Prostate gland (tissue), 2 donors: ENCODE measurements at regions not wholly inside any gene's neighbourhood (a gene's known extent, or its start where the extent isn't known, plus 50 kb on each side); places are given as distances from the start of the nearest gene placed in this dataset.

ENCODE experiments used
- DNase-seq: peaks from one replicate; pipeline ENCODE4 v3.0.0-alpha.2; 2019; ENCODE audit warnings: low spot score
- H3K27ac ChIP-seq, 2 donors: fragments of 200-600 bp; sonication (generic); 2 replicates each; pipeline ENCODE4 v1.5.1; 2017 to 2019
- H3K27me3 ChIP-seq: fragments of 200-600 bp; sonication (generic); replicated peaks from 2 replicates; pipeline ENCODE4 v1.5.1; 2019; ENCODE audit not compliant: insufficient read depth
- H3K36me3 ChIP-seq, 2 donors: fragments of 200-600 bp; sonication (generic); 1 replicate in 1 of 2; 2 replicates in 1 of 2; pipeline versions ENCODE4 v1.5.1 to v1.8.1; 2017 to 2019
- H3K4me1 ChIP-seq: fragments of 200-600 bp; sonication (generic); replicated peaks from 2 replicates; pipeline ENCODE4 v1.5.1; 2019
- H3K4me3 ChIP-seq, 2 donors: fragments of 200-600 bp; sonication (generic); 2 replicates each; pipeline ENCODE4 v1.5.1; 2017 to 2019
- H3K9me3 ChIP-seq: fragments of 200-600 bp; sonication (generic); 2 replicates; pipeline ENCODE4 v1.5.1; 2017
- CTCF ChIP-seq, 4 experiments: fragments of 200-600 bp in 2 of 4; fragments of 450-650 bp in 2 of 4; sonication (generic) in 2 of 4; IDR thresholded peaks; 1 replicate in 3 of 4; 2 replicates in 1 of 4; pipeline ENCODE4 v1.5.1; 2016 to 2019; ENCODE audit warnings: antibody characterized with exemption in 4 of 4, mild to moderate bottlenecking in 2 of 4, moderate library complexity in 2 of 4
- POLR2A ChIP-seq: fragments of 450-650 bp; IDR thresholded peaks from one replicate; pipeline ENCODE4 v1.6.1; 2016; ENCODE audit warnings: antibody characterized with exemption, mild to moderate bottlenecking
- POLR2AphosphoS5 ChIP-seq: sonication (generic); formaldehyde crosslinking; IDR thresholded peaks from one replicate; pipeline ENCODE4 v1.6.1; 2017; ENCODE audit warnings: antibody characterized with exemption
- WGBS: methylation state at CpG from one replicate; pipeline ENCODE4 v1.1.5; 2018; 5-methylcytosine and 5-hydroxymethylcytosine counted together
- intact Hi-C: fragments of 100-400 bp; cut with DNase I; formaldehyde crosslinking; loops from one replicate; pipeline ENCODE4 v1.14.2; 2022

GRCh38 chrX:95721011-95721410, 963.6 kb upstream of the DIAPH2 start:
- no peaks in the 10 kb centered on the region for H3K36me3 ChIP-seq
- H3K9me3 ChIP-seq = no peaks in the 10 kb centered on the region
- H3K27ac ChIP-seq = no peak overlapping the region
- 60% methylated on average over 4 of the region's 4 CpGs for WGBS
- TF ChIP-seq POLR2A = no peak
- TF ChIP-seq POLR2AphosphoS5 = no peak
- no peak for TF ChIP-seq CTCF (IDR thresholded peaks at IDR 0.05)
- no peaks in the 10 kb centered on the region for H3K27me3 ChIP-seq
- H3K4me3 ChIP-seq = no peak overlapping the region
- no peaks in the 10 kb centered on the region for H3K4me1 ChIP-seq
- intact Hi-C loops = no loop called here
- no peak for DNase-seq

GRCh38 chrX:95728446-95728845, 956.2 kb upstream of the DIAPH2 start:
- no peaks in the 10 kb centered on the region for H3K27me3 ChIP-seq
- no peak for DNase-seq
- no peaks in the 10 kb centered on the region for H3K9me3 ChIP-seq
- no peaks in the 10 kb centered on the region for H3K36me3 ChIP-seq
- no peaks in the 10 kb centered on the region for H3K4me1 ChIP-seq
- WGBS = 64% methylated on average over 1 of the region's 1 CpG
- H3K4me3 ChIP-seq = no peak overlapping the region
- no peak overlapping the region for H3K27ac ChIP-seq
- TF ChIP-seq POLR2AphosphoS5 = no peak
- TF ChIP-seq CTCF (IDR thresholded peaks at IDR 0.05) = no peak
- no peak for TF ChIP-seq POLR2A
- intact Hi-C loops = no loop called here

- Histone ChIP-seq H3K36me3 (no peaks in the 10 kb centered on the region), H3K4me3 (no peak overlapping the region), H3K4me1 (no peaks in the 10 kb centered on the region), H3K27ac (no peak overlapping the region), H3K27me3 (no peaks in the 10 kb centered on the region), H3K9me3 (no peaks in the 10 kb centered on the region)
- whole genome bisulfite sequencing = 61% methylated on average over 3 of the region's 3 CpGs
- intact Hi-C loops = no loop called here
- DNase-seq = no peak
- TF ChIP-seq POLR2A = no peak
- TF ChIP-seq CTCF (IDR thresholded peaks at IDR 0.05) = no peak
- no peak for TF ChIP-seq POLR2AphosphoS5
These were observed 955.2 kb upstream of the DIAPH2 start for GRCh38 chrX:95729401-95729800.

- WGBS = 65% methylated on average over 3 of the region's 3 CpGs
- Histone ChIP-seq H3K4me3 (no peak overlapping the region), H3K36me3 (no peaks in the 10 kb centered on the region), H3K27me3 (no peaks in the 10 kb centered on the region), H3K9me3 (no peaks in the 10 kb centered on the region), H3K4me1 (no peaks in the 10 kb centered on the region), H3K27ac (no peak overlapping the region)
- TF ChIP-seq CTCF (IDR thresholded peaks at IDR 0.05) = no peak
- no peak for TF ChIP-seq POLR2A
- TF ChIP-seq POLR2AphosphoS5 = no peak
- intact Hi-C loops = no loop called here
- no peak for DNase-seq
These were observed 951.2 kb upstream of the DIAPH2 start for GRCh38 chrX:95733426-95733825.

GRCh38 chrX:95754411-95754810, 930.2 kb upstream of the DIAPH2 start:
- WGBS = 86% methylated on average over 3 of the region's 3 CpGs
- H3K4me1 ChIP-seq = no peaks in the 10 kb centered on the region
- intact Hi-C loops = no loop called here
- H3K4me3 ChIP-seq = no peak overlapping the region
- H3K36me3 ChIP-seq = no peaks in the 10 kb centered on the region
- TF ChIP-seq CTCF (IDR thresholded peaks at IDR 0.05) = no peak
- TF ChIP-seq POLR2AphosphoS5 = no peak
- no peak for TF ChIP-seq POLR2A
- H3K27ac ChIP-seq = no peak overlapping the region
- no peaks in the 10 kb centered on the region for H3K27me3 ChIP-seq
- no peak for DNase-seq
- H3K9me3 ChIP-seq = no peaks in the 10 kb centered on the region
